ENCODE measurements at regions not wholly inside any gene's neighbourhood (a gene's known extent, or its start where the extent isn't known, plus 50 kb on each side); places are given as distances from the start of the nearest gene placed in this dataset.
"Not testable (repeated sequence)": the region's sequence is repeated elsewhere in the genome, so short reads cannot be mapped to it uniquely, and the experiment has no call there.

DNA sequence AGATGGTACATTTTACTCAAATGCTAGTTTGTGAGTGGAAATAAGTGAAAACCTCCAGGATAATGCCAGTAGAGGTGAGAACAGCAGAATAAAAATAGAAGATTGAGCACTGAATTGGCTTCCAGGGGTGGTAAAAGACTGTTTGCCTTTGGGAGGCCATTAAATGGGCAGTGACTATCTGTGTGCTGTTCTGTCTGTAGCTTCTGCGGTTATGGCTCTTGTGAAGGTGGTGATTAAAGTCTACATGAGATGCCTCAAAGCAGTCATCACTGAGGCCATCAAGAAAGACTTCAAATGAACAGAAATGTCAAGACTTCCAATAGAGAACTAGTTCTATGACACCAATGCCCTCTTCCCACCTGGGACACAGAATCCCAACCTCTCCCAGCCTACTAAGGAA lies 108.8 kb downstream of the EFHB start:
- DNase-seq: no peak

DNA sequence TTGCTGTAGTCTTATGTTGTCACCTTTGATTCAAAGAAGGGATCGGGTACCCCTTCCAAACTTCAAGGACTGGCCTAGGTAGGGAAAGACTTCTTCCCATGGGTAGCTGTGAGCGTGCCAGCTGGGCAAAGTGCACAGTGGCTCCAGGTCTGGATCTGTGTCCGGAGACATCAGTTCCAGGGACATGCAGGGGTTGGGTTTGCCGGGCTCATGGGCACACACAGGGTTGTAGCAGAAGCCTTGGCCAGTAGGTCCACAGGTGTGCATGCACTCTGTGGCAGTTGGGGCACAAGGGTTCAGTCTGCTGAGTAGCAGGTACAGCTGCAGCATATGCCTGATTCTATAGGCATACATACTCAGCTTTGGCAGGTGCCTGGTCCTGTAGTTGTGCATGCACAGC lies 111.2 kb downstream of the EFHB start:
- no peak for DNase-seq

DNA sequence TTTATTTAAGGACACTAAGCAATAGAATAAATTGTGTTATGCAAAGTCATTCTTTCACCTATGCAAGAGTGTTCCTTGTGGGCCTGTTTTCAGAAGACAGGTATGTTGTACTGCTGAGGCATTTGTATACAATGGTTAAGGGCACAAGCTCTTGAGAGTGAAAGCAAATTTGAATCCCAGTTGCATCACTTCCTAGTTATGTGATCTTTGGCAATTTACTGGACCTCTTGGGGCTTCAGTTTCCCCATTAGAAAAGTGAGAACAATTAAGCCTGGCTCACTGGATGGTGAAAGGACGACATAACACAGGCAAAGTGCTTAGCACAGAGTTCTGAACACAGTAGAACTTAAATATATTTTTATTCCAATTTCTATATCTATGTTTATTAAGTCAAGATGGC lies 117.4 kb downstream of the EFHB start:
- DNase-seq: no peak

DNA sequence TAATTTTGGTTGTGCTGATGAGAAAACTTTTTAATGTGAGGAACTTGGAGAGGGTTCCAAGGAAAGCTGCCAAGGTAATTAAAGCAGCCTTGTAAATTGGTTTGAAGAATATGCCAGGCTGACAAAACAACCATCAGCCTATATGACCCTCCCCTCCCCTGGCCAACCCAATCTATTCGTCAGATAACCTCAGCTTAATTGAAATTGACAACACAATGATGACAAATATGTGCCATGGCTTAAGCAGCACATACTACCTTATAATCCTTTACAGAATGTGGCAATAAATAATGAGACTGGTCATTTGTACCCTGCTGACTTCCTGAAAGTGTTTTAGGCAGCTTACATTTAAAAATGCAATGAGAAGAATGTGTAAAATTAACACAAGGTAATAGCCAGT lies 118.2 kb downstream of the EFHB start:
- no peak for DNase-seq

DNA sequence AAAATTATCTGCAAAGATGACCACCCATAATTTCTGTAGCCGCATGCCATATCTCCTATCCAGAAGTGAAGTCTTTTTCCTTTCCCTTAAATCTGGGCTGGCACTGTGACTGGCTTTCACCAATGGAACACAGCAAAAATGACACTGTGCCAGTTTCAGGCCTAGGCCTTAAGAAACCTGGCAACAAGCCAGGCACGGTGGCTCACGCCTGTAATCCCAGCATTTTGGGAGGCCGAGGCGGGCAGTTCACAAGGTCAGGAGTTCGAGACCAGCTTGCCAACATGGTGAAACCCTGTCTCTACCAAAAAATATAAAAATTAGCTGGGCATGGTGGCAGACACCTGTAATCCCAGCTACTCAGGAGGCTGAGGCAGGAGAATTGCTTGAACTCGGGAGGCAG lies 120.3 kb downstream of the EFHB start:
- not testable (repeated sequence) for DNase-seq

DNA sequence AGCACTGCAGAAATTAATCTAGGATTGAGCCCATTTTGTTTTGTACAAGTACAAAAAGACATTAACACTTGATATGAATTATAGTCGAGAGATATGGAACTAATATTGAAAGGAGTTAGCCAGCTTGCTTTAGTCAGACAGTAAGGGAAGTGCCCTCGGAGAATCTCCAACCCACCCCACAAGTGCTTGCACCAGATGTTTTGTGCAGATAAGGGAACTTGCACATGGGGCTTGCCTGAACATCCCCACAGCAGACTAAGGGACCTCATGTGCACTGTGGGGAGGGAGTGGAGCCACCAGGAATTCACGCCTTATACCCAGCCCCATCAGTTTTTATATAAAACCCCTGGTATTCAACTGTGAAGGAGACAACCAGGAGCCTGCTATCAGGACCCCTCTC lies 122.3 kb downstream of the EFHB start:
- no peak for DNase-seq

DNA sequence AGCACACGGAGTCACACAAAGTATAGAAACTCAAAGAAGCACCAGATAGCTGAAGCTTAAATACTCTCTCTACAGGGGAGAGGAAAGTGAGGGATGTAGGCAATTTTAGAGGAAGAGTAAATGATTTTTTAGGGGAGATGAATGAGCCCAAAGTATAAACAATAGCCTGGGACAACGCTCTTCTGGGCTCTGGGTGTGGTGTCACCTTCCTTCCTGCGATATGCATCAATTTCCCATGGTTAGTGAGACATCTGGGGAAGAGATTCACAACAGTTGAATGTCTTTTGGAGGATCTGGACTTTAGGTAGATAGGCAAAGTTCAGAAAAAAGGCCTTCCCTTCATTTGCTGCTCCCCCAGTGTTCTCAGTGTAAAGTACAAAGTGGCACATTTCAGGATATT lies 125.2 kb downstream of the EFHB start:
- DNase-seq: no peak

DNA sequence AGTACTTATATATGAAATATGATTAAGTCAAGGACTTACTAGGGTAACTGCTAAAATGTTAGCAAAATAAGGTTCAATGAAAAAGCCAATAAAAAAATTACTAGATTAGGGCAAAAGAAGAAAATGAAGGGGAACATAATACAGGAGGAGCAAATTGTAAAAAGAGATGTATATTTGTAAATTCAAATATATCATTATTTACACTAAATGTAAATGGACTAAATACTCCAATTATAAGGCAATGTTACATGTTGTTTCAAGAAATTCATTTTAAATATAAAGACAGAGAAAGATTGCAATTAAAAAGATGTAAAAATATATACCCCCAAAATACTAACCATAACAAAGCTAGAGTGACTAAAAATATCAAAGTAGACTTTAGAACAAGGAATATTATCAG lies 134.1 kb downstream of the EFHB start:
- DNase-seq: no peak

DNA sequence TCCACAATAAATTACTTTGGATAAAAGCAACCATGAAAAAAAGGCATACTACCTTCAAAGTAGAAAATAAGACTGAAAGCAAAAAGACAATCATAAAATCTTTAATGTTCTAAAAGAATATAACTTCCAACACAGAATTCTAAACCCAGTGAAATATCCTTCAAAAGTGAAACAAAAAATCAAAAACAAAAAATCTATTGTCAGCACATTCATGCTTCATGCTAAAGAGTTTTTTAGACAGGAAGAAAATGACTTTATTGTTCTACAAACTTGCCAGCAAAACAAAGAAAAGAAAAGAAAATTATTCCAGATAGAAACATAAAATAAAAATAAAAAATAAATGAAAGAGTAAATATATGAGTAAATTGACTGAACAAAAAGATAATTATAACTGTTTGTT lies 134.9 kb downstream of the EFHB start:
- no peak for DNase-seq

DNA sequence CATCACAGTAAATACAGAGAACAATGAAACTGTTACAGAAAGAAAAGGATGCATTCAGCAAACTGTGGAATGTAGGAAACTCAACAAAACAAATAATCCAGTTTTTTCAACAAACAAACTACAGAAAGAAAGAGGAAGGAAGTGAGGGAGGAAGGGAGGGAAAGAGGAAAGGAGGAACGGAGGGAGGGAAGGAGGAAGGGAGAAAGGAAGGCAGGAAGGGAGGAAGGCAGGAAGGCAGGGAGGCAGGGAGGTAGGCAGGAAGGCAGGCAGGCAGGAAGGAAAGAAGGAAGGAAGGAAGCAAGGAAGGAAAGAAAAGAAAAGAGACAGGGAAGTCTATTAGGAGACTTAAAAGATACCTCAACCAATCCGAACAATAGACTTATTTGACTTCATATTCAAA lies 135.7 kb downstream of the EFHB start:
- no peak for DNase-seq

DNA sequence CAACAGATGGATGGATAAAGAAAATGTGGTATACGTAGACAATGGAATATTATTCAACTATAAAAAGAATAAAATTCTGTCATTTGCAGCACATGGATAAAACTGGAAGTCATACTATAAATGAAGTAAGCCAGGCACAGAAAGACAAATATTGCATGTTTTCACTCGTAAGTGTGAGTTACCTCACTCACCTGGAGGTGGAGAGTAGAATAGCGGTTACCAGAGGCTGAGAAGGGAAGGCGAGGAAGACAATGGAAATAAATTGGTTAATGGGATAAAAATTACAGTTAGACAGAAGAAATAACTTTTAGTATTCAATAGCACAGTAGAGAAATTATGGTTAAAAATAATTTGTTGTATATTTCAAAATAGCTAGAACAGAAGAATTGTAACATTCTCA lies 141.6 kb downstream of the EFHB start:
- DNase-seq: no peak

DNA sequence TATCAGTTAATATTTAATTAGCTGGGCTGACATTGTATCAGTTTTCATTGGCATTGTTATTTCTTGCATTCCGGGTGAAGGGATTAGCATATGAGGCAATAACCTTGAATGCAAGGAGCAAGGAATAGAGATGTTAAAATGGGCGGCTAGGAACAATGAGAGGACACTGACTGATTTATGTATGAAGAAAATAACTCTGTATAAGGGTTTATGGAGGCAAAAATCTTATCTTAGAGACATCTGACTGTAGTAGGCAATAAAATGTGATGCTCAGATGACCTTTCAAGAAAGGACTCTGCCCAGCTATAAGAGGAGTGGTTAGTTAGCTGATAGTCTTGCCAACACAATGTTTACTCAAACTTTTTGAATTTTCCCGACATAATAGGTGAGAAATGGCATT lies 158.3 kb downstream of the EFHB start:
- DNase-seq: no peak

DNA sequence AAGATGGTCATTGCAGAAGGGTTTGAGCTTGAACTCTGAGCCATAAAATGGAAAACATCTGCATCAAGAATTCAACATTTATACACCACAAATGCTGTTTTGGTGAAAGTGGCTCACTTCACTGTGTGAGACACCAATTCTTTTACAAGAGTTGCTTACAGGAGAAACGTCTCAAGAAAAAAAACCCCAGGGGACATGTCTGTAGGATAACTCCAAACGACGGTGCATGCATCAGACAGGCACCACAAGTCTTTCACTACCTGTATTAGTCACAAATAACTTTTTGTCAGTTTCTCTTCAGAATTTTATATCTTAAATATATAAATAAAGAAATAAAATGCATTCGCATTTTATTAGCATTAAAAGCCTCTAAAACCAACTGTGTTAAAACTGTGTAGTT lies 164.3 kb downstream of the EFHB start:
- DNase-seq: no peak

DNA sequence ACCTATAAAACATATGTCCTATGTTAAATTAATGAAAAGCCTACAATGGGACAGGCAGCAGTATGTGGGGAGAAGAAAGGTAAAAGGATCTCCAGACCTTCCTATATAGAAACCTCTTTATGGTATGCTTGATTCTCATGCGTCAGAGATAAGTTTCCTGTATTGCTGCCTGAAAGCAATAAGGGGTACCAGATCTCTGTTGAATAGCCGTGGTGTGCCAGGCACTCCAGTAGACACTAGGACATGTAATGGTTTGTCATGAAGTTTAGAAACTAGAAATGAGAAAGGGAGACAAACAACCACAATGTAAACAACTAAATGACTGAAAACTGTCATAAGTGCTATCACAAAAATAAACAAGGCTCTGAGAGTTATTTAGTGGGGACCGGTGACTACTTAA lies 168.1 kb downstream of the EFHB start:
- no peak for DNase-seq

DNA sequence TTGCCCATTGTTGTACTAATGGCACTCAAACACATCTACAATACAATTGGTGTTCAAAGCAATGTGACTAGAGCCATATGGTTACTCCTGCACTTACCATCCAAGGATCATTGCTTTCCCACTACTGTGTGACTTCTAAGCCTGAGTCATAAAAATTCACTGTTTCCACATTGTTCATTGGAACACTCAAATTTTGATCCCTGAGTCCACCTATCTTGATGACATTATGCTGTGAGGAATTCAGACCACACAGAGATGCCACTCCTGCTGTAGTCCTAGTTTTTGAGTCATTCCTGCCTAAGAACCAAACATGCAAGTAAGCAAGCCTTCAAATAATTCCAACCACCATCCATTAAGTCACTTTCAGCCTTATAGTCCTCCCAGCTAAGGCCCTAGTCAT lies 176.2 kb downstream of the EFHB start:
- DNase-seq: peak; percentile 4

DNA sequence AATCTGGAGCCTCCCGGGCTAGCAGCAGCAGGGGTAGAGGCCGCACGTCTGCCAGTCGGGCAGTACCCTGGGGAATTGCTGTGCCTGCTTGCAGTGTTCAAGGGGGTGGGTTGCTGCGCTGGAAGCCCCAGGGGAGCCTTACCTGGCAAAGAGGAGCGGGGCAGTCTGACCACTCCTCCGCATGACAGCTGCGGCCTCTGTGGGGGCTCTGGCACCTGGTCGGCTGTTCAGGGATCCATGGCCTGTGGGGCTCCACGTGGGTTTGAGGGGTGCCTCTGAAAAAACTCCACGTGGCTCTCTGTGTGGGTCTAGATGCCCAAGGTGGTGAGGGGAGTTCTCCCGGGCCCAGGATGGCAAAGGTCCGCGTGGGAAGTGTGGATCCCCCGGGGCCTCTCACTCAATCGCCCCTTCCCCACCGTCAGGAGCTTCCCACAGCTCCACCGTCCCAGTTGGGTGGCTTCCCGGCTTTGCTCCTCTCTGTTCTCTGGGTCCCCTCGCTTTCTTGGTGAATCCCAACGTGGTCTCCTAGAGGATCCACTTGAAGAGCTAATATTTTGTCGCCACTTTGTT lies 184.5 kb downstream of the EFHB start:
- DNase-seq: no peak

DNA sequence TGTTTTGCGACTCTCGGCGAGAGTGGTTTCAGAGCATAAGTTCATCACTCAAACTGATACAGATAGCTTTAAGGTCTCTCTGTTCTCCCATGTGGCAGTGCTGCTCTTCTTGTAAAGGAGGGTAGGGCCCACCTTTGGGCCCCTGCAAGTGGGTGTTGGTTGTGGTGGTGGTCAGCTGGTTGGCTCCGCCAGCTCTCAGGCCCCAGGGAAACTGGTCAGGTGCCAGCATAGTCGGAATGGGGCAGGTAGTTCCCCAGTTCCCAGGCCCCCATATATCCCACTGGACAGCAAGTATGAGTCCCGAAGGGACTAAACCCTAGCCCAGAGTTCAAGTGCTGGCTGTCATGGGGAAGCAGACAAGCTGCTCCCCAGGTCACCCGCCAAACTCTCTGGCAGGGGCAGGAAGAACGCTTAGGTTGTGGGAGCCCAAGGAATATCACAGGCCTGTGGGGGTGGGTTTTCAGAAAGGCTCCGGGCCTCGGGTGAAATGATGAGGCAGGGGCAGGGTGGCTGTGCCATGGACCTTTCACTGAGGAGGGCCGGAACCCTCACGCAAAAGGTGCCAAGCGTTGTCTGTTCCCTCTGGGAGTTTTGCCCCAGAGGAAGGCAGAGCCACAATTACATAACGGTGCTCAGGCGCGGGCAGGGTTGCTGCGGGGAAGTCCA lies 185.1 kb downstream of the EFHB start:
- DNase-seq: no peak

DNA sequence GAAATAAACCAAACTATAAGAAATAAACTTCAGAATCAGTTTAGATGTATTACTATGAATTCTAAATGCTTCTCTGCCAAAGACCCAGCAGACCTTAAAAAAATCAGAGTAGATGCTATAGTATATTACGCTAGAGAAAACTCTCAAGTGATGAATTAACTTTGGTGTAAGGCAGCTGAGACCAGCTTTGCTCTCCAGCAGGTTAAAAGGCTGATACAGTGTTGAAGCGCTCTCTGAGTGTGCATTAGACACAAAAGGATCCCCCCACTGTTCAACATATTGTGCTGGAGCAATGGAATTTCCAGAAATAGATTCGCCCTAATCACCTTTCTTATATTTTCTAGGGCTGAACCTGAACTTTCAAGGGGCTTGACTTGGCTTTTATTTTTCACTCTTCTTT lies 190.0 kb downstream of the EFHB start:
- no peak for DNase-seq

DNA sequence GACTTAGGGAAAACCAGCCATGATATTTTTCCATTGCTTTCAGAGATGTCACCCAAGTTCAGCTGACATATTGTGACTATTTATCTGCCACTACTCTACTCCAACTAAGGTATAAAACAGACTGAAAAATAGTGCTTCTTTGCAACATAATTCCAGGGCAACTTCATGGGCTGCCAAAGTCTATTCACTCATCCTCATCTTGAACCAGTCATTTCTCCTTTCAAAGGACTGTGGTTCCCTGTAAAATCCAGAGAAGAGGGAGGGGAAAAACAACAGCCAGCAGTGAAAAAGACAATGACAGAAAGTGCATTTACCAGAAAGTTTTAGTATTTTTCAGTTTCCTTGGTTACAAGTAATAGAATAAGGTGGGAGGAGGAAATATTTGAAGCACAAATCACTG lies 191.1 kb downstream of the EFHB start:
- no peak for DNase-seq

DNA sequence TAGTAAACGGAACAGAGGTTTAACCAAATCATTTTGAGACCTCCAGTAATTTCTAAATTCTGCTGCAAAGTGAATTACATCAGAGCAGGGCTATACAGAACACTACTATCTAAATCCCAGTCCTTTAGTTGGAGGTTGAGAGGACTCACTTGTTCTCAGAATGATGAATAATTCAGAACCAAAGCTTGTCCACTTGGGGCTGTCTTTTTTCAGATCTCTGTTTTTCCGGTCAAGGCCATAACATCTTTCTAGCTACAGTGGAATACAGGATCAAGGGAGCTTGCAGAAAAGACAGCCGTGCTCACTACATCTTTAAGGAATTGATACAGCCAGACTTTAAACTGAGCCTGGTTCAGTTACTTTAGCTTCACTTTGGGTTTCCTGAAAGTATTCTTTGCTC lies 194.5 kb downstream of the EFHB start:
- DNase-seq: no peak

DNA sequence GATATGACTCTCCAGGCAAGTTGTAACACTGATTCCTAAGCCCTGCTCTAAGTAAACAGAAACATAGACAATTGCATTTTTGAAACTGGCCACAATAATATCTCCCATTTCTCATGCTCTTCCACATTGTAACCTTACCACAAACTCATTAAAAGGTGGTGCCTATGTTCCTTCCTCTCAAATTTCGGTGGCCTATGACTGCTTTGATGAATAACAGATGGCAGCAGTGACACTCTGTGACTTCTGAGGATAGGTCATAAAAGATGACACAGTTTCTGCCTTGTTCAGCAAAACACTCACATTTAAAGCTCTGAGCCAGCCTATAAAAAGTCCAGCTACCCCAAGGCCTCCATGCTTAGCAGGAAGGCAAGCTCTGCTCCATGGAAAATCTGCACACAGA lies 195.2 kb downstream of the EFHB start:
- DNase-seq: no peak

DNA sequence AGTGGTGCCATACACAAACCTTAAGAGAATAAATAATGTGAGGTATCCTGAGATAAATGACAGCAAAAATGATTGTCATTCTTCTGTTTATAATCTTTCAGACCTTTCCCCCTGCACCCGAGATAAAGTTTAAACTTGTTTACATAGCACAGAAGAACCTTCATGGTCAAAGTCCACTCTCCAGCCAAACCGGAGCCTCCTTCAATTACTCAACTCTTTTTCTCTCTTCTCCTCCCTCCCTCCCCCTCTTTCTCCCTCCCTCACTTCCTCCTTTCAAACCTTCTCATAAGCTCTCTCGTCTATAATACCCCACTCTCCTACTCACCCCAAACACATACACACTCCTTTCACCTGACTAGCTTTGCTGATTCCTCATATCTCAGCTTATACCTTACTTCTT lies 198.9 kb downstream of the EFHB start:
- no peak for DNase-seq

DNA sequence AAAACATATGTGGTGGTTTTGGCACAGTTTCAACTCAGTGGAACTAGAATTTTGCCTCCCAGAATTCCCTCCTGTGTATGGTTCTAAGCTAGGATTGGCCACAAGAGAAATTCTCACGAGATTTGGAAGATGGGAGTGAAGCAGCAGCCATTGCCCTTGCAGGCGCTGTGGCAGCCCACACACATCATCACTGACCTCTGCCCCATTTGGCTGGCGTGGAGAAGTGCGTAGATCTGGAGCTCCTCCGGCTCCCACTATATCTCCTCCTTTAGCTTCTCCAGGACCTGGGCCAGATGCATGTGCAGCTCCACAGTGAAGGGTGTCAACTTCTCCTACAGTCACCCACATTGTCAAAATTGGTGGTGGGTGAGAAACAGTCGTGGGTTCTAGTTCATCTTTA lies 199.6 kb downstream of the EFHB start:
- DNase-seq: no peak

DNA sequence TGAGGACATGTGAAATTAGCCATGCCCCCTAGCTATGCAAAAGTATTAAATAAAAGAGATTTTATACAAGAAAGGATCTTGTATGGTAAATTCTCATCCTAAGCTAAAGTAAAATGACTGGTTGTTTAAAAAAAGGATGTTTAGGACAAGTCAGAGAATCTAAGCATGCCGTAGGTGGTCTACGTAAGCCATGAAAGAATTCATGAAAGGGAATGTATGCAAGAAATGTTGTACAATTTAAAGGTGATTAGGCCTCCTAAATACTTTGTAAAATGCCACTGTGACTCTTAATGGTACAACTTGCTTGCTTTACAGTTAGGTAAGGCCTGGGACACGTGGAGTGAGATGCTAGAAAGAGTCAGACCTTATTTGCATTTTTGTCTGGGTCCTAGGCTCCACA lies 209.0 kb downstream of the EFHB start:
- DNase-seq: no peak

DNA sequence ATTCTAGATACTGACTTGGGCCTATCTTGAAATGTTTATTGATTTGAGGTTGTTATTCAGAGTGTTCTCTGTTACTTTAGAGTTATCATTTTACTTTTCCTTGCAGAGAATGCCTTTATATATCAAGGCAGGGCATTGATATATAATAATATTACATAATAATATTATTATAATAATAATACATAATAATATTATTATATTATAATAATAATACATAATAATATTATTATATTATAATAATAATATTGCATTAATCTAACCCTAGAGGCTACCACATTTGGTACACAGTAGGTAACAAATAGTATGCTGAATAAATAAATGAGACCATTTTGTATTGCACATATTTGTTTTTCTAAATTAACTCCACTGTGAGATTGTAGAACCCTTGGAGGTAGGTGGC lies 216.3 kb downstream of the EFHB start:
- no peak for DNase-seq

All from kidney glomerular epithelial cell (primary cell).